Activated CD8-positive, alpha-beta T cell treated with anti-CD3 and anti-CD28 coated beads for 36 hours (primary cell): ENCODE measurements at regions not wholly inside any gene's neighbourhood (a gene's known extent, or its start where the extent isn't known, plus 50 kb on each side); places are given as distances from the start of the nearest gene placed in this dataset.
"Not testable (repeated sequence)": the region's sequence is repeated elsewhere in the genome, so short reads cannot be mapped to it uniquely, and the experiment has no call there.

ENCODE experiments used
- ATAC-seq: fragments of 200-7000 bp; cut with Tn5 transposase; one replicate; pipeline ENCODE4 v1.10.0; 2021; ENCODE audit warnings: mild to moderate bottlenecking, moderate library complexity
- CTCF ChIA-PET: fragments of 350-600 bp; sonication (Branson Sonifier 250); formaldehyde crosslinking; loops from one replicate; lab custom pipeline; 2021; ENCODE audit warnings: antibody characterized with exemption; lab: Charles Lee
- POLR2A ChIA-PET: fragments of 350-600 bp; sonication (Branson Sonifier 250); formaldehyde crosslinking; loops from one replicate; lab custom pipeline; 2021; ENCODE audit warnings: antibody characterized with exemption; lab: Charles Lee
- DNase-seq: peaks from one replicate; pipeline ENCODE4 v3.0.0-alpha.2; 2020
- H3K27ac Mint-ChIP-seq: one replicate; pipeline ENCODE4 v1.8.0; 2021; ENCODE audit warnings: mild to moderate bottlenecking, mixed read lengths
- H3K27me3 Mint-ChIP-seq: one replicate; pipeline ENCODE4 v1.8.0; 2021; ENCODE audit warnings: mixed read lengths
- H3K36me3 Mint-ChIP-seq: one replicate; pipeline ENCODE4 v1.8.0; 2021; ENCODE audit warnings: low read depth, mixed read lengths
- H3K4me1 Mint-ChIP-seq: one replicate; pipeline ENCODE4 v1.8.0; 2021; ENCODE audit warnings: low read depth, mixed read lengths
- H3K4me3 Mint-ChIP-seq: one replicate; pipeline ENCODE4 v1.8.0; 2021; ENCODE audit warnings: mild to moderate bottlenecking, moderate library complexity, mixed read lengths
- H3K9me3 Mint-ChIP-seq: one replicate; pipeline ENCODE4 v1.8.0; 2021; ENCODE audit warnings: mixed read lengths
- intact Hi-C: fragments of 100-400 bp; cut with micrococcal nuclease; formaldehyde crosslinking; loops from one replicate; pipeline ENCODE4 v1.10.0; 2022
- TF ChIP-seq, protein P1 (sequence below): fragments of 200-600 bp; IDR thresholded peaks from one replicate; pipeline ENCODE4 v1.8.0; 2022; ENCODE audit warnings: antibody characterized with exemption, mild to moderate bottlenecking

DNA sequence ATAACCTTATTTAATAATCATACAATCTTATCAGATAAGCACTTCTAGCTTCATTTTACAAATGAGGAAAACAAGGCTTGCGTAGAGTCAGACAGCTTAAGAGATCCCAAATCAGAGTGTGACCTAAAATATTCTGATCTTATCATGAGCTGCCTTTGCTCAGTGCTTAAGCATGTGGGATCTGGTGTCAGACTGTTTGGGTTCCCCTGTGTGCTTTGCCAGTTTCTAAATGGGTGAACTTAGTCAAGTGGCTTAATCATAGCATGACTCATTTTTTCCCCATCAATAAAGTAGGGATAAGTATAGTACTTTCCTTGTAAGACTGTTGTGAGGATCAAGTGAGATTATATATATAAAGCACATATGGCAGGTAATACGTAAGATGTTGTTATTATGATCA is 612.6 kb upstream of the C16orf82 start:
- Mint-ChIP-seq H3K27me3 (peaks cover 7% of the 10 kb centered on the region), H3K4me3 (no peak overlapping the region), H3K27ac (no peak overlapping the region), H3K36me3 (no peaks in the 10 kb centered on the region), H3K9me3 (no peaks in the 10 kb centered on the region), H3K4me1 (no peaks in the 10 kb centered on the region)
- DNase-seq (peak; percentile 5), ATAC-seq (peak; percentile 39)
- intact Hi-C loops, result no loop called here
- POLR2A ChIA-PET, result no interaction called here
- CTCF ChIA-PET, result interaction anchor here (0.8 to 2.0 kb wide), 5 partner anchors 12 to 1178 kb away, joined by 3 to 8 read pairs (median 6); no protein-coding TSS in a partner anchor
- TF ChIP-seq, protein P1, sequence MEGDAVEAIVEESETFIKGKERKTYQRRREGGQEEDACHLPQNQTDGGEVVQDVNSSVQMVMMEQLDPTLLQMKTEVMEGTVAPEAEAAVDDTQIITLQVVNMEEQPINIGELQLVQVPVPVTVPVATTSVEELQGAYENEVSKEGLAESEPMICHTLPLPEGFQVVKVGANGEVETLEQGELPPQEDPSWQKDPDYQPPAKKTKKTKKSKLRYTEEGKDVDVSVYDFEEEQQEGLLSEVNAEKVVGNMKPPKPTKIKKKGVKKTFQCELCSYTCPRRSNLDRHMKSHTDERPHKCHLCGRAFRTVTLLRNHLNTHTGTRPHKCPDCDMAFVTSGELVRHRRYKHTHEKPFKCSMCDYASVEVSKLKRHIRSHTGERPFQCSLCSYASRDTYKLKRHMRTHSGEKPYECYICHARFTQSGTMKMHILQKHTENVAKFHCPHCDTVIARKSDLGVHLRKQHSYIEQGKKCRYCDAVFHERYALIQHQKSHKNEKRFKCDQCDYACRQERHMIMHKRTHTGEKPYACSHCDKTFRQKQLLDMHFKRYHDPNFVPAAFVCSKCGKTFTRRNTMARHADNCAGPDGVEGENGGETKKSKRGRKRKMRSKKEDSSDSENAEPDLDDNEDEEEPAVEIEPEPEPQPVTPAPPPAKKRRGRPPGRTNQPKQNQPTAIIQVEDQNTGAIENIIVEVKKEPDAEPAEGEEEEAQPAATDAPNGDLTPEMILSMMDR, result no peak

DNA sequence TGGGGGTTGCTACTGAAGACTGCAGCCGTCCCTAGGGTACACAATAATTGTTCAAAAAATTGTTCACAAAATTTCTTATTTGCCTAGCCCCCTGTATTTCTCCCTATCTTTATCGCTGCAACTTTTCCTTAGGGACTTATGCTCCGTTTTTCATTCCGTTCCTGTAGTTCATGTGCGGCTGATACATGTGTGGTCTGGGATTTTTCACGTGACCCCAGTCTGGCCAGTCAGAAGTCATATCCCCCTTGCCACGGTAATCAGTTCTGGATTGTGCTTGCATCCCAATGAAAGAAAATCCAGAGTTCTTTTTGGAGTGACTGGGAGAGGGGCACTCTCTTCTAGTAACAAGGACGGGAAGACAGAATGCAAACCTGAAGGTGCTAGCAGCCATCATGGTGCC is 610.7 kb upstream of the C16orf82 start:
- DNase-seq (no peak), ATAC-seq (no peak)
- no peak overlapping the region for H3K4me3 Mint-ChIP-seq
- no peaks in the 10 kb centered on the region for H3K9me3 Mint-ChIP-seq
- no peak overlapping the region for H3K27ac Mint-ChIP-seq
- intact Hi-C loops, result no loop called here
- TF ChIP-seq, protein P1, result no peak
- H3K4me1 Mint-ChIP-seq, result no peaks in the 10 kb centered on the region
- H3K27me3 Mint-ChIP-seq, result peaks cover 6% of the 10 kb centered on the region
- CTCF ChIA-PET, result no interaction called here
- H3K36me3 Mint-ChIP-seq, result no peaks in the 10 kb centered on the region
- POLR2A ChIA-PET, result no interaction called here

- ChIA-PET POLR2A (no interaction called here), CTCF (no interaction called here)
- DNase-seq (no peak), ATAC-seq (no peak)
- peaks cover 8% of the 10 kb centered on the region for H3K27me3 Mint-ChIP-seq
- no peaks in the 10 kb centered on the region for H3K9me3 Mint-ChIP-seq
- no peak overlapping the region for H3K4me3 Mint-ChIP-seq
- intact Hi-C loops, result no loop called here
- H3K27ac Mint-ChIP-seq, result no peak overlapping the region
- H3K4me1 Mint-ChIP-seq, result no peaks in the 10 kb centered on the region
- H3K36me3 Mint-ChIP-seq, result no peaks in the 10 kb centered on the region
- TF ChIP-seq, protein P1, result no peak
Observed at GRCh38 chr16:26457095-26457494, 609.6 kb upstream of the C16orf82 start.

DNA sequence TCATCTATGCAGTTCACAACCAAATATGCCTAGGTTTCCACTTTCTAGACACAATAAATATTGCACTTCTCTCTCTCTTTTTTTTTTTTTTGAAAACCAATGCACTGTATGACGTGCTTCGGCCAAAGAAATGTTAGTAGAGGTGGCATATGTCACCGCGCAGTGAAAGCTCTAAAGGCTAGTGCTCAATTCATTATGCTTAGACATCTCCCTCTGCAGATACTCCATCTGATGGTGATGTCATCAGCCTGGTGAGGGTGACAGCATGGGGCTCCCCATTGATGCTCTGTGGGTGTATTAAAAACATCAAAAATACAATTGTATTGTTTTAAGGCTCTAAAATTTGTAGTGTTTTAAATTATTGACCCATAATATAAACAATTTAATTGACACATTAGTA is 608.8 kb upstream of the C16orf82 start:
- ChIA-PET POLR2A (no interaction called here), CTCF (interaction anchor here (1.4 kb wide), 1 partner anchor 188 kb away, joined by 3 read pairs; no protein-coding TSS in a partner anchor)
- Mint-ChIP-seq H3K9me3 (no peaks in the 10 kb centered on the region), H3K36me3 (no peaks in the 10 kb centered on the region), H3K27me3 (peaks cover 9% of the 10 kb centered on the region), H3K4me3 (no peak overlapping the region), H3K4me1 (no peaks in the 10 kb centered on the region), H3K27ac (no peak overlapping the region)
- no peak for ATAC-seq
- intact Hi-C loops, result no loop called here
- DNase-seq, result no peak
- TF ChIP-seq, protein P1, result no peak

- DNase-seq (peak; percentile 2), ATAC-seq (no peak)
- H3K4me1 Mint-ChIP-seq, result no peaks in the 10 kb centered on the region
- H3K27me3 Mint-ChIP-seq, result peaks cover 22% of the 10 kb centered on the region
- intact Hi-C loops, result no loop called here
- CTCF ChIA-PET, result no interaction called here
- POLR2A ChIA-PET, result no interaction called here
- H3K4me3 Mint-ChIP-seq, result no peak overlapping the region
- TF ChIP-seq, protein P1, result no peak
- no peak overlapping the region for H3K27ac Mint-ChIP-seq
- H3K9me3 Mint-ChIP-seq, result peaks cover 4% of the 10 kb centered on the region
- no peaks in the 10 kb centered on the region for H3K36me3 Mint-ChIP-seq
Observed at GRCh38 chr16:26464576-26465266, 602.0 kb upstream of the C16orf82 start.

DNA sequence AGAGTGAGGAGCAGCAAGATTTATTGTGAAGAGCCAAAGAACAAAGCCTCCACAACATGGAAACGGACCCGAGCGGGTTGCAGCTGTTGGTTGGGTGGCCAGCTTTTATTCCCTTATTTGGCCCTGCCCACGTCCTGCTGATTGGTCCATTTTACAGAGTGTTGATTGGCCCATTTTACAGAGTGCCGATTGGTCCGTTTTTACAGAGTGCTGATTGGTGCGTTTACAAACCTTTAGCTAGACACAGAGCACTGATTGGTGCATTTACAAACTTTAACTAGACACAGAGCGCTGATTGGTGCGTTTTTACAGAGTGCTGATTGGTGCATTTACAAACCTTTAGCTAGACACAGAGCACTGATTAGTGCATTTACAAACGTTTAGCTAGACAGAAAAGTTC is 592.3 kb upstream of the C16orf82 start:
- H3K4me1 Mint-ChIP-seq, H3K27ac Mint-ChIP-seq, H3K4me3 Mint-ChIP-seq, intact Hi-C loops, POLR2A ChIA-PET, DNase-seq, H3K36me3 Mint-ChIP-seq, CTCF ChIA-PET, ATAC-seq: not testable (repeated sequence)
- peaks cover 18% of the 10 kb centered on the region for H3K9me3 Mint-ChIP-seq
- H3K27me3 Mint-ChIP-seq, result peaks cover 11% of the 10 kb centered on the region
